GM23338 (cell line): ENCODE measurements at regions not wholly inside any gene's neighbourhood (a gene's known extent, or its start where the extent isn't known, plus 50 kb on each side); places are given as distances from the start of the nearest gene placed in this dataset.
A peak's percentile ranks its signal among the peaks of the same experiment; 100 is the strongest.

Experiments
- ATAC-seq: fragments of 200-7000 bp; cut with Tn5 transposase; 3 replicates; pipeline ENCODE4 v1.9.1; 2020
- DNase-seq: peaks from one replicate; pipeline ENCODE4 v3.0.0-alpha.2; 2015; ENCODE audit warnings: low spot score
- H2AFZ ChIP-seq: fragments of 200-600 bp; sonication (generic); 2 replicates; pipeline ENCODE4 v1.8.0; 2016; ENCODE audit warnings: antibody characterized with exemption, mild to moderate bottlenecking, moderate library complexity
- H3F3A ChIP-seq: fragments of 200-600 bp; sonication (generic); replicated peaks from 2 replicates; pipeline ENCODE4 v1.8.0; 2017; ENCODE audit warnings: antibody characterized with exemption, mixed run types, low read depth
- H3K27ac ChIP-seq: fragments of 200-600 bp; sonication (generic); 2 replicates; pipeline ENCODE4 v1.6.1; 2016; ENCODE audit warnings: low read depth
- H3K27me3 ChIP-seq: fragments of 200-600 bp; sonication (generic); 2 replicates; pipeline ENCODE4 v1.8.0; 2016; ENCODE audit warnings: mild to moderate bottlenecking, mixed run types, moderate library complexity; ENCODE audit not compliant: insufficient read depth
- H3K36me3 ChIP-seq: fragments of 200-600 bp; sonication (generic); 2 replicates; pipeline ENCODE4 v1.8.0; 2016; ENCODE audit warnings: mild to moderate bottlenecking; ENCODE audit not compliant: insufficient read depth
- H3K4me1 ChIP-seq: fragments of 200-600 bp; sonication (generic); 2 replicates; pipeline ENCODE4 v1.8.0; 2016; ENCODE audit warnings: mild to moderate bottlenecking, moderate library complexity; ENCODE audit not compliant: insufficient read depth
- H3K4me2 ChIP-seq: fragments of 200-600 bp; sonication (generic); 2 replicates; pipeline ENCODE4 v1.7.1; 2017; ENCODE audit warnings: mixed run types
- H3K4me3 ChIP-seq: fragments of 200-600 bp; sonication (generic); 2 replicates; pipeline ENCODE4 v1.6.1; 2016; ENCODE audit warnings: mixed run types
- H3K79me2 ChIP-seq: fragments of 200-600 bp; sonication (generic); replicated peaks from 2 replicates; pipeline ENCODE4 v1.8.0; 2017; ENCODE audit warnings: mild to moderate bottlenecking; ENCODE audit not compliant: insufficient read depth
- H3K9me2 ChIP-seq: fragments of 200-600 bp; sonication (generic); 2 replicates; pipeline ENCODE4 v1.8.0; 2017; ENCODE audit not compliant: insufficient read depth
- H4K20me1 ChIP-seq: fragments of 200-600 bp; sonication (generic); replicated peaks from 2 replicates; pipeline ENCODE4 v1.8.0; 2017; ENCODE audit warnings: mild to moderate bottlenecking; ENCODE audit not compliant: insufficient read depth
- H3K27ac Mint-ChIP-seq: 2 replicates; pipeline ENCODE4 v1.8.0; 2020; ENCODE audit warnings: inconsistent platforms, mild to moderate bottlenecking, moderate library complexity, mixed read lengths
- H3K27me3 Mint-ChIP-seq: 3 replicates; pipeline ENCODE4 v1.8.0; 2022; ENCODE audit warnings: low read depth, mild to moderate bottlenecking, moderate library complexity, mixed read lengths, inconsistent platforms; ENCODE audit not compliant: insufficient read depth, poor library complexity
- H3K36me3 Mint-ChIP-seq: 3 replicates; pipeline ENCODE4 v1.8.0; 2021; ENCODE audit warnings: low read depth, mild to moderate bottlenecking, inconsistent platforms, moderate library complexity, mixed read lengths
- H3K4me1 Mint-ChIP-seq: 3 replicates; pipeline ENCODE4 v1.8.0; 2020; ENCODE audit warnings: mild to moderate bottlenecking, inconsistent platforms, mixed read lengths
- H3K4me3 Mint-ChIP-seq: 3 replicates; pipeline ENCODE4 v1.8.0; 2021; ENCODE audit warnings: moderate library complexity, mild to moderate bottlenecking, inconsistent platforms, mixed read lengths
- H3K9me3 Mint-ChIP-seq: 3 replicates; pipeline ENCODE4 v1.8.0; 2020; ENCODE audit warnings: moderate library complexity, mild to moderate bottlenecking, inconsistent platforms, mixed read lengths
- CREB1 ChIP-seq: fragments of 250-450 bp; sonication (Bioruptor Pico); IDR thresholded peaks from 2 replicates; pipeline ENCODE4 v1.5.0; 2020; ENCODE audit warnings: low read depth, mild to moderate bottlenecking, moderate library complexity
- EZH2 ChIP-seq: fragments of 200-600 bp; sonication (generic); IDR thresholded peaks from one replicate; pipeline ENCODE4 v1.8.0; 2017; ENCODE audit warnings: antibody characterized with exemption, mild to moderate bottlenecking, low read depth; ENCODE audit not compliant: unreplicated experiment
- JUNB ChIP-seq: IDR thresholded peaks from one replicate; pipeline ENCODE4 v1.6.1; 2016; ENCODE audit warnings: antibody characterized with exemption; ENCODE audit not compliant: unreplicated experiment
- NANOG ChIP-seq: IDR thresholded peaks from 2 replicates; pipeline ENCODE4 v1.6.1; 2016; ENCODE audit warnings: antibody characterized with exemption, borderline replicate concordance
- POLR2AphosphoS5 ChIP-seq: IDR thresholded peaks from 2 replicates; pipeline ENCODE4 v1.6.1; 2016; ENCODE audit warnings: antibody characterized with exemption, low read depth
- TF ChIP-seq, protein P1 (sequence below): fragments of 250-450 bp; sonication (Bioruptor Pico); IDR thresholded peaks from 2 replicates; pipeline ENCODE4 v1.5.0; 2020; ENCODE audit warnings: mild to moderate bottlenecking, moderate library complexity
- TF ChIP-seq, protein P2 (sequence below), 2 experiments: fragments of 200-600 bp in 1 of 2; sonication (generic) in 1 of 2; conservative IDR thresholded peaks; 2 replicates each; pipeline versions ENCODE4 v1.5.1 to v1.6.1; 2016 to 2017; ENCODE audit warnings: antibody characterized with exemption in 2 of 2, low read depth in 2 of 2, mild to moderate bottlenecking in 2 of 2, moderate library complexity in 1 of 2
- TF ChIP-seq, protein P3 (sequence below): IDR thresholded peaks from 2 replicates; pipeline ENCODE4 v1.6.1; 2016; ENCODE audit warnings: antibody characterized with exemption

DNA sequence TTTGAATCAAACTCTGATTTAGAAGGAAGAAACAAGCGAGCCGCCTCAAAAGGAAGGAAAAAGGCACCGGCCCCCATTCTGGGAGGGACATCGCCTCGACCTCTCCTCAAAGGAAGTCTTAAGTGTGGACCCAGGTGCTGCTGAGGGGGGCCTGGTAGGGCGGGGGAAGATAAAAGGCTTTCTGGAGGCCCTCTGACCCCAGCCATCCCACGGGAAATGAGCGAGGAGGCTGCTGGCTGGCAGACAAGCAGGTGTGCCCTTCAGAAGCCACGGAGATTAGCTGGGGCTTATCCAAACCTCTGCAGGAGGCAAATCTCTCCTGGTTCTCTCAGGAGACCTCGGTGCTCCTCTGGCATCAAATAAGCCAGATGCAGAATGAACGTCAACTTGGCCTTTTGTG is 171.4 kb upstream of the BLID start:
- H3K27ac ChIP-seq, result no peak overlapping the region
- no peaks in the 10 kb centered on the region for H3K36me3 ChIP-seq
- no peaks in the 10 kb centered on the region for H3K9me3 Mint-ChIP-seq
- no peak overlapping the region; the same call in 1 of the 2 replicates for H2AFZ ChIP-seq
- no peaks in the 10 kb centered on the region for H4K20me1 ChIP-seq
- H3K4me1 Mint-ChIP-seq, result peaks cover 11% of the 10 kb centered on the region
- H3F3A ChIP-seq, result no peaks in the 10 kb centered on the region
- no peaks in the 10 kb centered on the region for H3K27me3 Mint-ChIP-seq
- H3K9me2 ChIP-seq, result no peaks in the 10 kb centered on the region
- H3K4me2 ChIP-seq, result no peak overlapping the region
- H3K27ac Mint-ChIP-seq, result no peak overlapping the region
- H3K4me3 Mint-ChIP-seq, result no peak overlapping the region
- no peaks in the 10 kb centered on the region for H3K27me3 ChIP-seq
- H3K4me1 ChIP-seq, result peaks cover 8% of the 10 kb centered on the region; the same call in 1 of the 2 replicates
- H3K36me3 Mint-ChIP-seq, result no peaks in the 10 kb centered on the region
- ATAC-seq (peak; percentile 67), DNase-seq (no peak)
- H3K79me2 ChIP-seq, result no peaks in the 10 kb centered on the region
- H3K4me3 ChIP-seq, result no peak overlapping the region
- TF ChIP-seq, protein P1, sequence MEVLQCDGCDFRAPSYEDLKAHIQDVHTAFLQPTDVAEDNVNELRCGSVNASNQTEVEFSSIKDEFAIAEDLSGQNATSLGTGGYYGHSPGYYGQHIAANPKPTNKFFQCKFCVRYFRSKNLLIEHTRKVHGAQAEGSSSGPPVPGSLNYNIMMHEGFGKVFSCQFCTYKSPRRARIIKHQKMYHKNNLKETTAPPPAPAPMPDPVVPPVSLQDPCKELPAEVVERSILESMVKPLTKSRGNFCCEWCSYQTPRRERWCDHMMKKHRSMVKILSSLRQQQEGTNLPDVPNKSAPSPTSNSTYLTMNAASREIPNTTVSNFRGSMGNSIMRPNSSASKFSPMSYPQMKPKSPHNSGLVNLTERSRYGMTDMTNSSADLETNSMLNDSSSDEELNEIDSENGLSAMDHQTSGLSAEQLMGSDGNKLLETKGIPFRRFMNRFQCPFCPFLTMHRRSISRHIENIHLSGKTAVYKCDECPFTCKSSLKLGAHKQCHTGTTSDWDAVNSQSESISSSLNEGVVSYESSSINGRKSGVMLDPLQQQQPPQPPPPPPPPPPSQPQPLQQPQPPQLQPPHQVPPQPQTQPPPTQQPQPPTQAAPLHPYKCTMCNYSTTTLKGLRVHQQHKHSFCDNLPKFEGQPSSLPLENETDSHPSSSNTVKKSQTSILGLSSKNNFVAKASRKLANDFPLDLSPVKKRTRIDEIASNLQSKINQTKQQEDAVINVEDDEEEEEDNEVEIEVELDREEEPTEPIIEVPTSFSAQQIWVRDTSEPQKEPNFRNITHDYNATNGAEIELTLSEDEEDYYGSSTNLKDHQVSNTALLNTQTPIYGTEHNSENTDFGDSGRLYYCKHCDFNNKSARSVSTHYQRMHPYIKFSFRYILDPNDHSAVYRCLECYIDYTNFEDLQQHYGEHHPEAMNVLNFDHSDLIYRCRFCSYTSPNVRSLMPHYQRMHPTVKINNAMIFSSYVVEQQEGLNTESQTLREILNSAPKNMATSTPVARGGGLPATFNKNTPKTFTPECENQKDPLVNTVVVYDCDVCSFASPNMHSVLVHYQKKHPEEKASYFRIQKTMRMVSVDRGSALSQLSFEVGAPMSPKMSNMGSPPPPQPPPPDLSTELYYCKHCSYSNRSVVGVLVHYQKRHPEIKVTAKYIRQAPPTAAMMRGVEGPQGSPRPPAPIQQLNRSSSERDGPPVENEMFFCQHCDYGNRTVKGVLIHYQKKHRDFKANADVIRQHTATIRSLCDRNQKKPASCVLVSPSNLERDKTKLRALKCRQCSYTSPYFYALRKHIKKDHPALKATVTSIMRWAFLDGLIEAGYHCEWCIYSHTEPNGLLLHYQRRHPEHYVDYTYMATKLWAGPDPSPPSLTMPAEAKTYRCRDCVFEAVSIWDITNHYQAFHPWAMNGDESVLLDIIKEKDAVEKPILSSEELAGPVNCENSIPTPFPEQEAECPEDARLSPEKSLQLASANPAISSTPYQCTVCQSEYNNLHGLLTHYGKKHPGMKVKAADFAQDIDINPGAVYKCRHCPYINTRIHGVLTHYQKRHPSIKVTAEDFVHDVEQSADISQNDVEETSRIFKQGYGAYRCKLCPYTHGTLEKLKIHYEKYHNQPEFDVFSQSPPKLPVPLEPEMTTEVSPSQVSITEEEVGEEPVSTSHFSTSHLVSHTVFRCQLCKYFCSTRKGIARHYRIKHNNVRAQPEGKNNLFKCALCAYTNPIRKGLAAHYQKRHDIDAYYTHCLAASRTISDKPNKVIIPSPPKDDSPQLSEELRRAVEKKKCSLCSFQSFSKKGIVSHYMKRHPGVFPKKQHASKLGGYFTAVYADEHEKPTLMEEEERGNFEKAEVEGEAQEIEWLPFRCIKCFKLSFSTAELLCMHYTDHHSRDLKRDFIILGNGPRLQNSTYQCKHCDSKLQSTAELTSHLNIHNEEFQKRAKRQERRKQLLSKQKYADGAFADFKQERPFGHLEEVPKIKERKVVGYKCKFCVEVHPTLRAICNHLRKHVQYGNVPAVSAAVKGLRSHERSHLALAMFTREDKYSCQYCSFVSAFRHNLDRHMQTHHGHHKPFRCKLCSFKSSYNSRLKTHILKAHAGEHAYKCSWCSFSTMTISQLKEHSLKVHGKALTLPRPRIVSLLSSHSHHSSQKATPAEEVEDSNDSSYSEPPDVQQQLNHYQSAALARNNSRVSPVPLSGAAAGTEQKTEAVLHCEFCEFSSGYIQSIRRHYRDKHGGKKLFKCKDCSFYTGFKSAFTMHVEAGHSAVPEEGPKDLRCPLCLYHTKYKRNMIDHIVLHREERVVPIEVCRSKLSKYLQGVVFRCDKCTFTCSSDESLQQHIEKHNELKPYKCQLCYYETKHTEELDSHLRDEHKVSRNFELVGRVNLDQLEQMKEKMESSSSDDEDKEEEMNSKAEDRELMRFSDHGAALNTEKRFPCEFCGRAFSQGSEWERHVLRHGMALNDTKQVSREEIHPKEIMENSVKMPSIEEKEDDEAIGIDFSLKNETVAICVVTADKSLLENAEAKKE (CRISPR knock-in tag), result no peak
- no peak for TF ChIP-seq JUNB
- TF ChIP-seq EZH2, result no peak
- TF ChIP-seq CREB1 (CRISPR knock-in tag), result no peak
- TF ChIP-seq POLR2AphosphoS5, result no peak
- TF ChIP-seq, protein P2, sequence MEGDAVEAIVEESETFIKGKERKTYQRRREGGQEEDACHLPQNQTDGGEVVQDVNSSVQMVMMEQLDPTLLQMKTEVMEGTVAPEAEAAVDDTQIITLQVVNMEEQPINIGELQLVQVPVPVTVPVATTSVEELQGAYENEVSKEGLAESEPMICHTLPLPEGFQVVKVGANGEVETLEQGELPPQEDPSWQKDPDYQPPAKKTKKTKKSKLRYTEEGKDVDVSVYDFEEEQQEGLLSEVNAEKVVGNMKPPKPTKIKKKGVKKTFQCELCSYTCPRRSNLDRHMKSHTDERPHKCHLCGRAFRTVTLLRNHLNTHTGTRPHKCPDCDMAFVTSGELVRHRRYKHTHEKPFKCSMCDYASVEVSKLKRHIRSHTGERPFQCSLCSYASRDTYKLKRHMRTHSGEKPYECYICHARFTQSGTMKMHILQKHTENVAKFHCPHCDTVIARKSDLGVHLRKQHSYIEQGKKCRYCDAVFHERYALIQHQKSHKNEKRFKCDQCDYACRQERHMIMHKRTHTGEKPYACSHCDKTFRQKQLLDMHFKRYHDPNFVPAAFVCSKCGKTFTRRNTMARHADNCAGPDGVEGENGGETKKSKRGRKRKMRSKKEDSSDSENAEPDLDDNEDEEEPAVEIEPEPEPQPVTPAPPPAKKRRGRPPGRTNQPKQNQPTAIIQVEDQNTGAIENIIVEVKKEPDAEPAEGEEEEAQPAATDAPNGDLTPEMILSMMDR (conservative IDR thresholded peaks at IDR 0.05; ENCODE audit: low read depth in 2 of 2), result no peak
- TF ChIP-seq NANOG, result no peak
- TF ChIP-seq, protein P3, sequence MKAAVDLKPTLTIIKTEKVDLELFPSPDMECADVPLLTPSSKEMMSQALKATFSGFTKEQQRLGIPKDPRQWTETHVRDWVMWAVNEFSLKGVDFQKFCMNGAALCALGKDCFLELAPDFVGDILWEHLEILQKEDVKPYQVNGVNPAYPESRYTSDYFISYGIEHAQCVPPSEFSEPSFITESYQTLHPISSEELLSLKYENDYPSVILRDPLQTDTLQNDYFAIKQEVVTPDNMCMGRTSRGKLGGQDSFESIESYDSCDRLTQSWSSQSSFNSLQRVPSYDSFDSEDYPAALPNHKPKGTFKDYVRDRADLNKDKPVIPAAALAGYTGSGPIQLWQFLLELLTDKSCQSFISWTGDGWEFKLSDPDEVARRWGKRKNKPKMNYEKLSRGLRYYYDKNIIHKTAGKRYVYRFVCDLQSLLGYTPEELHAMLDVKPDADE, result no peak
